A549 (cell line): ENCODE measurements at regions not wholly inside any gene's neighbourhood (a gene's known extent, or its start where the extent isn't known, plus 50 kb on each side); places are given as distances from the start of the nearest gene placed in this dataset.

Source experiments
- ATAC-seq, 2 experiments: fragments of 200-7000 bp in 1 of 2; fragments of >200 bp in 1 of 2; cut with Nextera tagmentation in 1 of 2; cut with Tn5 transposase in 1 of 2; 3 replicates each; pipeline versions ENCODE4 v1.8.0 to v1.9.1; 2018 to 2020; ENCODE audit warnings: mild to moderate bottlenecking in 1 of 2, moderate library complexity in 1 of 2
- CTCF ChIA-PET: fragments of 300-600 bp; sonication (Branson Sonifier 250); formaldehyde crosslinking; extraction: SDS; loops from one replicate; lab custom pipeline; 2021; ENCODE audit warnings: antibody characterized with exemption, inconsistent platforms; lab: Yijun Ruan, JAX
- POLR2A ChIA-PET: fragments of 350-600 bp; formaldehyde crosslinking; extraction: SDS; loops from one replicate; lab custom pipeline; 2021; ENCODE audit warnings: antibody characterized with exemption, inconsistent platforms; lab: Yijun Ruan, JAX
- DNase-seq, 2 experiments: peaks; one replicate each; pipeline versions ENCODE4 v3.0.0 to v3.0.0-alpha.2; 2011 to 2016; ENCODE audit warnings: low read depth in 1 of 2, low spot score in 1 of 2
- FAIRE-seq: peaks from 2 replicates; lab custom pipeline; 2011; peaks lifted over from hg19 to GRCh38; lab: Jason Lieb, UNC
- H3K27ac ChIP-seq, 2 experiments: fragments of >200 bp; sonication (Bioruptor Twin); formaldehyde crosslinking; 3 replicates each; pipeline ENCODE4 v1.5.1; 2016 to 2017
- H3K4me1 ChIP-seq: fragments of >200 bp; sonication (Bioruptor Twin); formaldehyde crosslinking; 3 replicates; pipeline ENCODE4 v1.6.1; 2016
- H3K4me2 ChIP-seq: fragments of >200 bp; sonication (Bioruptor Twin); formaldehyde crosslinking; 3 replicates; pipeline ENCODE4 v1.6.1; 2016
- H3K4me3 ChIP-seq: fragments of >200 bp; sonication (Bioruptor Twin); formaldehyde crosslinking; 3 replicates; pipeline ENCODE4 v1.5.1; 2016
- H3K9me3 ChIP-seq: fragments of >200 bp; sonication (Bioruptor Twin); formaldehyde crosslinking; 3 replicates; pipeline ENCODE4 v1.6.1; 2016
- BCL3 ChIP-seq: fragments of >200 bp; sonication (Bioruptor Twin); formaldehyde crosslinking; IDR thresholded peaks from 3 replicates; pipeline ENCODE4 v1.6.1; 2016
- CEBPB ChIP-seq, 2 experiments: fragments of >200 bp in 1 of 2; sonication (Bioruptor Twin) in 1 of 2; formaldehyde crosslinking in 1 of 2; IDR thresholded peaks; 2 replicates each; pipeline ENCODE4 v1.6.1; 2012 to 2016
- CHD2 ChIP-seq: fragments of 150-350 bp; IDR thresholded peaks from 2 replicates; pipeline ENCODE4 v1.6.1; 2014; ENCODE audit warnings: low read length; ENCODE audit not compliant: partially characterized antibody
- CTCF ChIP-seq: fragments of >200 bp; sonication (Bioruptor Twin); formaldehyde crosslinking; IDR thresholded peaks from 3 replicates; pipeline ENCODE4 v1.5.1; 2016
- EHF ChIP-seq: fragments of 250-450 bp; sonication (Bioruptor Pico); IDR thresholded peaks from 2 replicates; pipeline ENCODE4 v1.5.0; 2020; ENCODE audit warnings: mild to moderate bottlenecking
- EP300 ChIP-seq, 2 experiments: fragments of >200 bp; sonication (Bioruptor Twin); formaldehyde crosslinking; IDR thresholded peaks; 2 replicates in 1 of 2; 3 replicates in 1 of 2; pipeline ENCODE4 v1.6.1; 2016 to 2017
- HES2 ChIP-seq: fragments of >200 bp; sonication (Bioruptor Twin); formaldehyde crosslinking; IDR thresholded peaks from 2 replicates; pipeline ENCODE4 v1.6.1; 2016
- JUNB ChIP-seq: fragments of >200 bp; sonication (Bioruptor Twin); formaldehyde crosslinking; IDR thresholded peaks from 2 replicates; pipeline ENCODE4 v1.6.1; 2016
- KDM5A ChIP-seq: fragments of 200-600 bp; sonication (generic); IDR thresholded peaks from 2 replicates; pipeline ENCODE4 v1.6.1; 2016; ENCODE audit warnings: antibody characterized with exemption, mild to moderate bottlenecking
- MAZ ChIP-seq: fragments of 150-350 bp; IDR thresholded peaks from 2 replicates; pipeline ENCODE4 v1.6.1; 2014; ENCODE audit warnings: antibody characterized with exemption, low read depth, low read length, borderline replicate concordance
- NFE2L2 ChIP-seq: fragments of 150-350 bp; conservative IDR thresholded peaks from 2 replicates; pipeline ENCODE4 v1.6.1; 2014; ENCODE audit warnings: low read length
- NPAS2 ChIP-seq: fragments of 250-450 bp; sonication (Bioruptor Pico); IDR thresholded peaks from 2 replicates; pipeline ENCODE4 v1.8.0; 2022; ENCODE audit warnings: mild to moderate bottlenecking, moderate library complexity, borderline replicate concordance
- POLR2A ChIP-seq: IDR thresholded peaks from 2 replicates; pipeline ENCODE4 v1.6.1; 2012; ENCODE audit warnings: mild to moderate bottlenecking, low read length
- RARB ChIP-seq: fragments of 250-450 bp; sonication (Bioruptor Pico); IDR thresholded peaks from 2 replicates; pipeline ENCODE4 v1.8.0; 2021; ENCODE audit warnings: mild to moderate bottlenecking, moderate library complexity
- TFCP2L1 ChIP-seq: fragments of 250-450 bp; sonication (Bioruptor Pico); IDR thresholded peaks from 2 replicates; pipeline ENCODE4 v1.5.0; 2021; ENCODE audit warnings: mild to moderate bottlenecking
- TP53 ChIP-seq: fragments of 250-450 bp; sonication (Bioruptor Pico); IDR thresholded peaks from 2 replicates; pipeline ENCODE4 v1.5.0; 2021; ENCODE audit warnings: mild to moderate bottlenecking, moderate library complexity
- ZC3H11A ChIP-seq: fragments of 450-650 bp; IDR thresholded peaks from 2 replicates; pipeline ENCODE4 v1.6.1; 2014; ENCODE audit warnings: antibody characterized with exemption, mild to moderate bottlenecking
- ZFP36 ChIP-seq: fragments of 450-650 bp; IDR thresholded peaks from 2 replicates; pipeline ENCODE4 v1.6.1; 2014; ENCODE audit warnings: borderline replicate concordance; ENCODE audit not compliant: partially characterized antibody
- WGBS: methylation state at CpG from one replicate; pipeline ENCODE4 v1.1.6; 2017; ENCODE audit errors: missing lambda C conversion rate; 5-methylcytosine and 5-hydroxymethylcytosine counted together
- TF ChIP-seq, protein P1 (sequence below): IDR thresholded peaks from 2 replicates; pipeline ENCODE4 v1.6.1; 2012
- TF ChIP-seq, protein P2 (sequence below): fragments of 200-600 bp; sonication (generic); IDR thresholded peaks from 2 replicates; pipeline ENCODE4 v1.6.1; 2016; ENCODE audit warnings: antibody characterized with exemption, mild to moderate bottlenecking, moderate library complexity

GRCh38 chr10:129272176-129272575 is 194.9 kb upstream of the MGMT start:
- ChIA-PET CTCF (no interaction called here), POLR2A (no interaction called here)
- WGBS = 51% methylated on average over 8 of the region's 8 CpGs
- Histone ChIP-seq H3K4me3 (no peak overlapping the region), H3K4me2 (no peak overlapping the region), H3K27ac (no peak overlapping the region), H3K9me3 (no peaks in the 10 kb centered on the region), H3K4me1 (no peaks in the 10 kb centered on the region)
- TF ChIP-seq MAZ = no peak
- no peak for TF ChIP-seq NPAS2 (CRISPR knock-in tag)
- no peak for TF ChIP-seq CTCF
- no peak for TF ChIP-seq TFCP2L1 (CRISPR knock-in tag)
- TF ChIP-seq CEBPB (IDR thresholded peaks at IDR 0.05) = no peak
- TF ChIP-seq HES2 = no peak
- no peak for TF ChIP-seq EHF (CRISPR knock-in tag)
- no peak for TF ChIP-seq ZFP36
- no peak for TF ChIP-seq NFE2L2
- TF ChIP-seq RARB (CRISPR knock-in tag) = no peak
- TF ChIP-seq, protein P1, sequence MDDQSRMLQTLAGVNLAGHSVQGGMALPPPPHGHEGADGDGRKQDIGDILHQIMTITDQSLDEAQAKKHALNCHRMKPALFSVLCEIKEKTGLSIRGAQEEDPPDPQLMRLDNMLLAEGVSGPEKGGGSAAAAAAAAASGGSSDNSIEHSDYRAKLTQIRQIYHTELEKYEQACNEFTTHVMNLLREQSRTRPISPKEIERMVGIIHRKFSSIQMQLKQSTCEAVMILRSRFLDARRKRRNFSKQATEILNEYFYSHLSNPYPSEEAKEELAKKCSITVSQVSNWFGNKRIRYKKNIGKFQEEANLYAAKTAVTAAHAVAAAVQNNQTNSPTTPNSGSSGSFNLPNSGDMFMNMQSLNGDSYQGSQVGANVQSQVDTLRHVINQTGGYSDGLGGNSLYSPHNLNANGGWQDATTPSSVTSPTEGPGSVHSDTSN = no peak
- TF ChIP-seq EP300 (IDR thresholded peaks at IDR 0.05) = no peak
- TF ChIP-seq POLR2A = no peak
- TF ChIP-seq, protein P2, sequence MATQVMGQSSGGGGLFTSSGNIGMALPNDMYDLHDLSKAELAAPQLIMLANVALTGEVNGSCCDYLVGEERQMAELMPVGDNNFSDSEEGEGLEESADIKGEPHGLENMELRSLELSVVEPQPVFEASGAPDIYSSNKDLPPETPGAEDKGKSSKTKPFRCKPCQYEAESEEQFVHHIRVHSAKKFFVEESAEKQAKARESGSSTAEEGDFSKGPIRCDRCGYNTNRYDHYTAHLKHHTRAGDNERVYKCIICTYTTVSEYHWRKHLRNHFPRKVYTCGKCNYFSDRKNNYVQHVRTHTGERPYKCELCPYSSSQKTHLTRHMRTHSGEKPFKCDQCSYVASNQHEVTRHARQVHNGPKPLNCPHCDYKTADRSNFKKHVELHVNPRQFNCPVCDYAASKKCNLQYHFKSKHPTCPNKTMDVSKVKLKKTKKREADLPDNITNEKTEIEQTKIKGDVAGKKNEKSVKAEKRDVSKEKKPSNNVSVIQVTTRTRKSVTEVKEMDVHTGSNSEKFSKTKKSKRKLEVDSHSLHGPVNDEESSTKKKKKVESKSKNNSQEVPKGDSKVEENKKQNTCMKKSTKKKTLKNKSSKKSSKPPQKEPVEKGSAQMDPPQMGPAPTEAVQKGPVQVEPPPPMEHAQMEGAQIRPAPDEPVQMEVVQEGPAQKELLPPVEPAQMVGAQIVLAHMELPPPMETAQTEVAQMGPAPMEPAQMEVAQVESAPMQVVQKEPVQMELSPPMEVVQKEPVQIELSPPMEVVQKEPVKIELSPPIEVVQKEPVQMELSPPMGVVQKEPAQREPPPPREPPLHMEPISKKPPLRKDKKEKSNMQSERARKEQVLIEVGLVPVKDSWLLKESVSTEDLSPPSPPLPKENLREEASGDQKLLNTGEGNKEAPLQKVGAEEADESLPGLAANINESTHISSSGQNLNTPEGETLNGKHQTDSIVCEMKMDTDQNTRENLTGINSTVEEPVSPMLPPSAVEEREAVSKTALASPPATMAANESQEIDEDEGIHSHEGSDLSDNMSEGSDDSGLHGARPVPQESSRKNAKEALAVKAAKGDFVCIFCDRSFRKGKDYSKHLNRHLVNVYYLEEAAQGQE = no peak
- no peak for TF ChIP-seq CHD2
- no peak for TF ChIP-seq JUNB
- FAIRE-seq (no peak), ATAC-seq (no peak), DNase-seq (no peak)

DNA sequence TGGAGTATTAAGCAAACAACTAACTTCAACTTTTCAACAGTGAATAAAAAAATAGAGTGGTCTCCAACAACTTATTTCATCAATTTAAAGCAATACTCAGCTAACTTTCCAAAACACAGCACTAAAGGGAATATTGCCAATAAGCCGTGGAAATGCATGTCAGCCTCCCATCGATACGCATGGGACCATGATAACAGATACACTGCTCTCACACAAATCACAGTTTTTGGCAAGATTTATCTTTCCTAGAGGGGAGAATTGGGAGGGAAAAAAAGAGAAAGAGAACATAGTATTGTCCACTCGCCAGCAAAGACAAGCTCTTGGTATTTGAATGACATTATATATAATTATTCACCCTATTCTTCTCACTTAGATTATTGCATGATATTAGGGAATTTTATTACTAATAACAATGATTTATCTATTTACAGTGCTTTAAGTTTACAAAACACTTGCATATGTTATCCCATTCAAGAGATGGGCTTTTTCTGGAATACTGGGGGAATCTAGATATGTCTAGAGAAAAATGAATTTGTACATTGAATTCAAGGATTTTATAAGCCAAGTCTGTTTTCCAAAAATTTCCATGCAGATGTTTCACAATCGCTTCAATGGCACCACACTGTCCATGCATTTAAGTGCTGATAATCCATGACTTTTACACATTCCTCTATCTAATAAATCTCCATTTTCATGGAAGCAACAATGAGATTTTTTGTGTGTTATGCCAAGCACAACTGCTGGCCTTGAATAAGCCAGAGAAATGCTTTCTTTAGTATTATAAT is 194.0 kb upstream of the MGMT start:
- Histone ChIP-seq H3K4me3 (no peak overlapping the region), H3K9me3 (no peaks in the 10 kb centered on the region), H3K27ac (no peak overlapping the region), H3K4me2 (no peak overlapping the region), H3K4me1 (no peaks in the 10 kb centered on the region)
- ChIA-PET CTCF (no interaction called here), POLR2A (no interaction called here)
- no peak for FAIRE-seq
- TF ChIP-seq TFCP2L1 (CRISPR knock-in tag) = no peak
- TF ChIP-seq NPAS2 (CRISPR knock-in tag) = no peak
- TF ChIP-seq ZC3H11A = no peak
- TF ChIP-seq KDM5A = no peak
- TF ChIP-seq, protein P2 = no peak
- no peak for TF ChIP-seq TP53 (CRISPR knock-in tag)
- TF ChIP-seq JUNB = no peak
- no peak for TF ChIP-seq BCL3
- no peak for ATAC-seq
- 27% methylated on average over 5 of the region's 5 CpGs for WGBS
- no peak for DNase-seq
